GM18861 (cell line): ENCODE measurements at regions not wholly inside any gene's neighbourhood (a gene's known extent, or its start where the extent isn't known, plus 50 kb on each side); places are given as distances from the start of the nearest gene placed in this dataset.
"Not testable (repeated sequence)": the region's sequence is repeated elsewhere in the genome, so short reads cannot be mapped to it uniquely, and the experiment has no call there.

Experiments
- ATAC-seq: cut with Tn5 transposase; IDR thresholded peaks from one replicate; pipeline ENCODE4 v1.9.1; 2021; ENCODE audit not compliant: unreplicated experiment

DNA sequence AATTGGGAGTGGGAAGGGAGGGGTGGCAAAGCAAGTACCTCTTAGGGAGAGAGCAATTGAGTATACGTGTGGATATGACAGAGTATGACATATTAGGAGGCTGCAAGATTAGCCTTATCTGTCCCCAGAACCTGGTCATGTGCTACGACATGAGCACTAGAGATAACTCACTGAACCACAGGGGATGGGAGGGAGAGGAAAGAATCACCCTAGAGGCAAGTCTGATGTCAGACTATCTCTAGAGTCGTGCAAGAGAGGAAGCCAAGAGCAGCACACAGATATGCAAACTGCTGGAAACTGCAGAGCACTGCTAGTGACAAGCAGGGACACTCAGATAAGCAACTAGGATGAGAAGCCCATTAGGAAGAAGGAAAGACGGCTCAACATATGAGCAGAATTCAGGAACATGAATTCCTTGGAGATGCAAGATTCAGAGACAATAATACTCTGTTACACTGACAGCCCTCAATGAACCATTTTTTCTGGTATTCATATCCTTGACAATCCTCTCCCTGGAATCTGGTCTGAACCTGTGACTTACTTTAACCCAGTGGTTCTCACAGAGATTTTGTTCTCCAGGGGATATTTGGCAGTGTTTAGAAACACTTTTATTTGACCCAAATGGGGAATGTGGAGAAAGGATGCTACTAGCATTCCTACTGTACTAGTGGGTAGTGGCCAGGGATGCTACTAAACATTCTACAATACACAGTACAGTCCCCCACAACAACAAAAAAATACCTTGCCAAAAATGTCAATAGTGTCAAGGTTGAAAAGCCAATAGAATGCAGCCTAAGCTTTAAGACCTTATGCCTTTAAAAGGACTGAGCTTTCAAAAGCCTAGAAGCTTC, 84.0 kb upstream of the BMP2K start:
- peak; percentile 77 for ATAC-seq

DNA sequence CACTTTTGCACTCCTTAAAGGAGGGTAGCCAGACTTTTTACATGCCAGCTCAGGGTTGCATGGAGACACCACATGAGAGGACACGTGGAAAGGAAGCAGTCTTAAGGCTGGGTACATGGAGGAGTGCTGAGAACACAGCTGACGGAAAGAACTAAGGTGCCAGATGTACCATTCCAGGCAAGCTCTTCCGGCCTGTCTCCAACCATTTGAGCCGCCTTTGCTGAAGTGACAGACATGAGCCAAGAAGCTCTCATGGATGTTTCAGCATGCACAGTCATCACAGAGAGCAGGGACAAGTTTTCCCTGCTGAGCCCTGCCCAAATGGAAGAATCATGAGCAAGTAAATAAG, 83.4 kb upstream of the BMP2K start:
- no peak for ATAC-seq

DNA sequence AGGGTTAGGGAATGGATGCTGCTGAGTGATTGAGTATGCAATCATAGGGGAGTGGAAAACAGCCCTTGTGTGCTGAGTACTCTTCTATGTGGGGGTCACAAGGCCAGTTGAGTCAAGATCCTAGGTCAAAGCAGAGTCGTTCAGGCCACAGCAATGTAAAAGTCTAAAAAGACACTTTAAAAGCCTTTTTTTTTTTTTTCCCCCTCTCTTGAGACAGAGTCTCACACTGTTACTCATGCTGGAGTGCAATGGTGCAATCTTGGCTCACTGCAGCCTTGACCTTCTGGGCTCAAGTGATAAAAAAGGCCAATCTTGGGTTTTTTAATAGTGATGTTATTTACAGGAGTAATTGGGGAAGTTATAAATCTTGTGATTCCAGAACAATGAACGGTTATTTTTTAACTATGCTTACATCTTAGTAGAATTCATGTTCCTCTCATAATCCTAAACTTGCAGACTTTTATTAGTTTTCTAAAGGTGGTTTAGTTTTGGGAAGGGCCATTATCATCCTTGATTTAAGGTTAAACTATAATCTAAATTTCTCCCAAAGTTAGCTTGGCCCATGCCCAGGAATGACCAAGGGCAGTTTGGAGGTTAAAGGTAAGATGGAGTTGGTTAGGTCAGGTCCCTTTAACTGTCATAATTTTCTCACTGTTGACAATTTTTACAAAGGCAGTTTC, 82.2 kb upstream of the BMP2K start:
- no peak for ATAC-seq

DNA sequence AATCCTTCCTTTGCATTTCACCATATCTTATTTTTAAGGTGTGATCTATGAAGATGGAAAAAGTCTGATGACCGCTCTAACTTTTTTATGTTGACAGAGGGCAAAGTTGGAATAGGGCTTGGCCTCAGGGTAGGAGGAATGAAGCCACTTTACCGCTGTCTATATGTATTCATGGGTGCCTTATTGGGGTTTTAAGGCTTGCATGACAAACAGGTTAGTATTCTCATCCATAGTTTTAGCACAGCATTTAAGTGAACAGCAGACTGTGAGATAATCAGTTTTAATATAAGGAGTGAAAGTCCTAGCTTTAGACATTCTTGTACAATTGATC, 81.7 kb upstream of the BMP2K start:
- no peak for ATAC-seq

DNA sequence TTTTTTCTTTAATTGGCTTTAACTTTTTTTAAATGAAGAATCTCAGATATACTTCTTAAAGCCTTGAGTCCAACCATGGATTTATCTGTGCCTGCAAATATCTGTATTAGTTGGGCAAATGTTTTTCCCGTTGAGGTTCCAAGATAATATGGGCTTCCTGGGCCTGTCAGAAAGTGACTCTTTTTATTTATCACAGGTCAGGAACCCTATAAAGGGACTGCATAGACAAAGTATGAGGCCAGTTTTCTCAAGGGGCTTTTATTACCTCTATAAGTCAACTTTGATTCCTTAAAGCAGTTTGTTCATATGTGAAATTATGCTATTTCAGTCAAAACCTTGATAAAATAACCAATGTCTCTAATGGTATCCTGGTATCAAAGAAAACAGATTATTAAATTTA, 80.2 kb upstream of the BMP2K start:
- no peak for ATAC-seq

DNA sequence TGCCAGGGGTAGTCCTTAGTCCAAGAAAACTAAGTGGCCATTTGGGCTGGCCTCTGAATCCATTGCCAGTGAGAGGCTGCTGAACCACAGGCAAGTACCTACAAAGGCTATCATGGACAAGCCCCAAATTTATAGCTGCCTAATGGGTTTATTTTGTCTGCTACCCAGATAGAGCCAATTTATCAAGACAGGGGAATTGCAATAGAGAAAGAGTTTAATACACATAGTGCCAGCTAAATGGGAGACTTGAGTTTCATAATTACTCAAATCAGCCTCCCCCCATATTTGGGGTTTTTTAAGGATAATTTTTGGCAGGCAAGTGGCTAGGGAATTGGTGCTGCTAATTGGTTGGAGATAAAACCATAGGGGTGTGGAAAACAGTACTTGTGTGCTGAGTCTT, 73.1 kb upstream of the BMP2K start:
- ATAC-seq, result no peak

DNA sequence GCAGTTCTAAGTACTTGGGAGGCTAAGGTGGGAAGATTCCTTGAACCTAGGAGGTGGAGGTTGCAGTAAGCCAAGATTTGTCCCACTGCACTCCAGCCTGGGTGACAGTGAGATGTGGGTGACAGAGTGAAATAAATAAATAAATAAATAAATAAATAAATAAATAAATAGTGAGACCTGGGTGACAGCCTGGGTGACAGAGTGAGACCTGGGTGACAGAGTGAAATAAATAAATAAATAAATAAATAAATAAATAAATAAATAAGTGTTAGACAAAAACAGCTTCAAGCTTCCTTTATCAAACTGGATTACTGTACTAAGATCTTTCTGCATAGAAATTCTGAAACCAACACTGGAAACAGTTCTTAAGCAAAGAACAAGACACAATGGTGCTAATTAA, 71.8 kb upstream of the BMP2K start:
- ATAC-seq, result no peak

DNA sequence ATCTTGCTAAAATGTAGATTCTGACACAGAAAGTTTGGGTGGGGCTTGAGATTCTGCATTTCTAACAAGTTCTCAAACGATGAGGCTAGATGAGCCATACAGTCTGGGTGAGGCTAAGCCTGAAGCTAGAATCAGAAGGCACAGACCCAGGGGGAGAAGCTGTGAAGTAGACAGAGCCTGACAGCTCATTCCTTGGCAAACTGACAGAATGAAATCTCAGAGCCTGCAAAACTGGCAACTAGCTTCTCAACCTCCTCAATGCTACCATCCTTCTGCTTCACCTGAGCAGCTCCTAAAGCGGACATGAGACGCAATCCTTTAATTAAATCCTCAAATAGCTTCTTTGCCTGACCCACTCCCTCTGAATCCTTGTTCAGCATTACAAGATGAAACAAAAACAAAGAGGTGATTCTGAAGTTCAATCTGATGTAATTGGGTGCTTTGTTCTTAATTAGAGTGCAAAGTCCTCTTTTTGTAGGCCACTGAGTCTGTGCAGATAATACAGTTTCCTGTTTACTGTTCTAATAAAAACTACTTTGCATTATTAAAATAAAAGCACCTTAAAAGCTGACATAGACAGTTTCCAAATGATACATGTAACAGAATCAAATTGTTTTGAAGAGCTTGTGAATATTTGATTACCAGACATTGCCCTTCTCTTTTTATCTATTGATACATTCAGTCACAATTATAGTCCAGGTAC, 71.0 kb upstream of the BMP2K start:
- no peak for ATAC-seq

DNA sequence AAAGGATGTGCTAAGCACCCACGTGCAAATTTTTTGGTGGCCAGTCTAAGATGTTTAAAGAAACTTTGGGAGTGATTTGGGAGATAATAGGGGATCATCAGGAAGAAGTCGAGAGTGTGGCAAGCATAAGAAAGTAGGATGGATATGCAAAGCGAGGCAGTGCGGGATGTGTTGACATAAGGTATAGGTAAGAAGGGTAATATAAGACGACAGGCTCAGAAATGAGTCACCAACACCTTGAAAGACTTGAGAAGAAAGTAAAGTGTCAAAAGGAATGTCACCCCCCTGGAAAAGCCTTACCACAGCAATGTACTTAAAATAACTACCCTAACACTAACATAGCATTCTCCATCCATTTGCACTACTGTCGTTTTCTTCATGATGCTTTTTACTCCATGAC, 69.8 kb upstream of the BMP2K start:
- ATAC-seq, result no peak

DNA sequence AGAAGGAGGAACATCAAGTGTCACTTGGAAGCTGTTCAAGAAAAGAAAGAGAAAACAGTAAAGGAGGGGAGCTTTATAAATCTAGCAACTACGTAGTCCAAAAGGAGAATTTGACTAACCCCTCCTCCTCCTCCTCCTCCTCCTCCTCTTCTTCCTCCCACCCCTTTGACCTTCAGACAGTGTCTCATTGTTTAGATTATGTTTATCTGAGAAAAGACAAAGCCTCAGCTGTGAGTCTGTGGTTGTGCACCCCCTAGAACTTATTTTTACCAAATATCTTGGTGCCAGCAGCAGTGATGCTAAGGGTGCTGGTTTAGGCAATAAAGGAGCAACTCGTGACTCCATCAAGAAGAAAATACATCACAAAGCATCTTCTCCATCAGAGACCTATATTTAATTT, 68.9 kb upstream of the BMP2K start:
- ATAC-seq, result peak; percentile 26

DNA sequence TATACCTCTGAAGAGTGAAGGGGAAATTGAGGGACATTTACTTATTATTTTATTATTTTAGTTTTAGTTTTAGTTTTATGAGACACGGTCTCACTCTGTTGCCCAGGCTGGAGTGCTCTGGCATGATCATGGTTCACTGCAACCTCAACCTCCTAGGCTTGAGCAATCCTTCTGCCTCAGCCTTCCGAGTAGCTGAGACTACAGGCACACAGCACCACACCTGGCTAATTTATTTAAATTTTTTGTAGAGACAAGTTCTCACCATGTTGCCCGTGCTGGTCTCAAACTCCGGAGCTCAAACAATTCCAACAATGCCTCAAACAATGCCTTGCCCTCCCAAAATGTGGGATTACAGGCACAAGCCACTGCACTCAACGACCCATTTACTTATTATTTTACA, 68.4 kb upstream of the BMP2K start:
- ATAC-seq, result peak; percentile 41

DNA sequence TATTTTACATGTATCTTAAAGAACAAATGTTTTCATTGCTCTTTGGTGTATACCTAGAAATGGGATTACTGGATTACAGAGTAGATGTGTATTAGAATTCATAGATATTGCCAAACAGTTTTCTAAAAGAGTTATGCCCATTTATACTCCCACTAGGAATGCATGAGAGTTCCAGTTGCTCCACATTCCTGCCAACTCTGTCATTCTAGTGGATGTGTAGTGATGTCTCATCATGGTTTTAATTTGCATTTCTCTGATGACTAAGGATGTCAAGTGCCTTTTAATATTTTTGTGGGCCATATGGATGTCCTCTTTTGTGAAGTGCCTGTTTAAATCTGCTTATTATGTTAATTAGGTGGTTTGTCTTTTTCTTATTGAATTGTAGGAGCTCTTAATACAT, 65.6 kb upstream of the BMP2K start:
- no peak for ATAC-seq

DNA sequence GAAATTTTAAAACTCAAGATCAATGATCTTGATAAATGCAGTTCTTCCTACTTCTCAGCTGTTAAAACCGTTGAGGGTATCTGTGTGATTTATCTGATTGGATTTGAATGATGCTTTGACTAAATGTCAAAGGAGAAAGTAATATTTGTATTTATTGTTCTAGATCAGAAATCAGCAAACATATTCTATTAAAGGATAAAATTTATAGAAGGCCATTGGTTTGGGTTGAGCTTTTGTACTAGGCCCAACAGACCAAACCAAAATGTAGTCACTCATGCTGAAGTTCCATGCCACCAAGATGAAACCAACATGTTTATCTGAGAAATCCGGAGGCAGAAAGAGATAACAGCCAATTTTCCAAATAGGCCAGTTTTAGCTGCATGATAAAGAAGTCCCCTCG, 64.5 kb upstream of the BMP2K start:
- ATAC-seq, result no peak

DNA sequence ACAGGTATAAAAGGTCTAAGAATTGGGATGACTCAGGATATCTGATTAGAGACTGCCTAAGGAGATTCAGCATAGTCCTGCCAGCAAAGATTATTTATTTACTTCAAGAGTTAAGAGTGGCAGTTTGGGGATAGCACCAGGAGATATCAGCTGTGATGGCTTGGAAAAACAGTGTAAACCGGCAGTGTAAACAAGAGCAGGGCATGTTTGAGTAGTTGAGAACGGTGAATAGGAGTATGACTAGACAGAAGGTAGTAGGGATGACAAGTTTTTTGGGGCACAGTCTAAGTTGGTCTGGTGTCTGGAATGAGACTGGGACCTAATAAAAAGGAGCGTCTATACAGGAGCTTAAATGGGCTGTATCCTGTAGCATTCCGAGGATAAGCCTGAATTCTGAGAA, 61.6 kb upstream of the BMP2K start:
- not testable (repeated sequence) for ATAC-seq

DNA sequence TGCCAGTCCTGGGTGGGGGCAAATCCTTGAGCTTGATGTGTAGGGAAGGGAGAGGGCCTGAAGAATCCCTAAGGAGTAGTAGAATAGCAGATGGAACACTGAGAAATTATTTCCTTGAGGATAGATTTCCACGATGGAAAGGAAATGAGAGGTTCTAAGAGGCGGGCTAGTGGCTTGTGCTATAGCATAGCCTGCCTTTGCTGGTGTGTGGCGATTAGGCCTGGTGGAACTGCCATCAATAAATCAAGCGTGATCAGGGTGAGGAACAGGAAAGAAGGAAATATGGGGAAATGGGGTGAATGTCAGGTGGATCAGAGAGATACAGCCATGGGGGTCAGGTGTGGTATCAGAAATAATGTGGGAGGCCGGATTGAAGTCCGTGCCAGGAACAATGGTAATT, 60.8 kb upstream of the BMP2K start:
- ATAC-seq, result not testable (repeated sequence)

DNA sequence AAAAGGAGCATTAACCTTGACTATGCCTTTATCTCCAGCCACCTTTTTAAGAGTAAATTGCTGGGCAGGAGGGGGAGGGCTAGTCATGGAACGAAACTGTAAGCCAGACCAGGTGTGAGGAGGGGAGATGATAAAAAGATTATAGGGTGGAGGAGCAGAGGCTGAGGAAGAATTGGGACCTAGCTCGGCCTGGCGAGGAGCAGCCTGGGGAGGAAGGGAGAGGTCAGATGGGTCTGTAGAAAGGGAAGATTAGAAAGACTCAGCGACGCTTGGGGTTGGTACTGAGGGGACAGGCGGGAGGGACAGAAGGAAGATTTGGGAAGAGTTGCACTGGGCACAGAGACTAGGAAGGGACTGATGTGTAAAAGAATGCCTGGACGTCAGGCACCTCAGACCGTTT, 58.4 kb upstream of the BMP2K start:
- ATAC-seq, result not testable (repeated sequence)

DNA sequence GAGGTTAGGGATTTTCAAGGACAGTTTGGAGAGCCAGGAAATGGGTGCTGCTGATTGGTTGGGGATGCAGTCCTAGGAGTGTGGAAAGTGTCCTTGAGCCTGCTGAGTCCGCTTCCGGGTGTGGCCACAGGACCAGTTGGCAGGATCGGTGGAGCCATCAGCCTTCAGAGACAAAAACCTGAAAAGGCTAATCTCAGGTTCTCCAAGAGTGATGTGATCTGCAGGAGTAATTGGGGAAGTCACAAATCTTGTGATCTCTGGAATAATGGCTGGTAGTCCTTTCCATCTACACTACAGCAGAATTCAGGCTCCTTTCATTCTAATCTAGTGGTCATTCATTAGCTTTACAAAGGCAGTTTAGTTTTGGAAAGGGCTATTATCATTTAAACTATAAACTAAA, 55.9 kb upstream of the BMP2K start:
- ATAC-seq, result no peak

DNA sequence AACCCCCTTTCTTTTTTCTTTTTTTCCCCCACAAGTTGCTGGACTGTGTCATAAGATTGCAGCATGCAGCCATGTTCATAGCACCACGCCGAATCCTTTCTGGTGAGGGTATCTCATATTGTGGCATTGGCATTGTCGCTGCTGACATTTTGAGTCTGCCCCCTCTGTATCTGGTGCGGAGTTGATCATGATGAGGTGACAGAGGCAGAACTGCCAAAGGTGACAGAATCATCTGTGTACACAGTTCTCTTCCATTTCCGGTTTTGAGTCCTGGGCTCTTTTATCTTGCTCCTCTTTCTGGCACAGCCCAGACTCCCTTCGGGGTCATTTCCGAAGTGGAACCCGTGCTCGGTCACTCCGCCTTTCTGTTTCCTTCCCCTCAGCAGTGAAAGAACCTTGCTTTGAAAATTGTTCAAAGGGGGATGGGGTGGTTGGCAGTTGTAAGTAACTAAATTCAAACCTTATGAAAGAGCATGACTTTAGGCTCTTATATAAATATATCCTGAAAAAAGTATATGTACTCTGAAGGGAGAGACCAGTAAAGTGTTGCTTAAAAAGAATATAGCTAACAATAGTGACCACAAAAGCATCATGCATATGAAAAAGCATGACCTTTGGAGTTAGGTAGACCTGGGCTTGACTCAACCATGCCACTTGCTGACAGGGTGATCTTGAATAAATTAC, 55.0 kb upstream of the BMP2K start:
- peak; percentile 76 for ATAC-seq

DNA sequence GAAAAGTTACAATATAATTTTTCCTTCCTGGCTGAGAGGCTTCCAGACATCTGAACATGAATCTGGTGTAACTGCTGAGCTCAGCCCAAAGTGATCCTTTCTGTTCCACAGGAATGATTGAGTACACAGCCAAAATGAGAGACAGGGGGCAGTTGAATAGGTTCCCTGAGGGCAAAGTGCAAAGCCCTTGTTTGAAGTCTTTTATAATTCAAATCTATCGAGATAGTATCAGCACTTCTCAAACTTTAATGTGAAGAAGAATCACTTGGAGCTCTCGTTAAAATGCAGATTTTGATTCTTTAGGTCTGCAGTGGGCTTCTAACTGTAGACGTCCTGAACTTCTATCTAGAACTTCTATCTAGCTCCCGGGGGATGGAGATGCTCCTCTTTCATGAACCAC, 54.4 kb upstream of the BMP2K start:
- ATAC-seq, result no peak

DNA sequence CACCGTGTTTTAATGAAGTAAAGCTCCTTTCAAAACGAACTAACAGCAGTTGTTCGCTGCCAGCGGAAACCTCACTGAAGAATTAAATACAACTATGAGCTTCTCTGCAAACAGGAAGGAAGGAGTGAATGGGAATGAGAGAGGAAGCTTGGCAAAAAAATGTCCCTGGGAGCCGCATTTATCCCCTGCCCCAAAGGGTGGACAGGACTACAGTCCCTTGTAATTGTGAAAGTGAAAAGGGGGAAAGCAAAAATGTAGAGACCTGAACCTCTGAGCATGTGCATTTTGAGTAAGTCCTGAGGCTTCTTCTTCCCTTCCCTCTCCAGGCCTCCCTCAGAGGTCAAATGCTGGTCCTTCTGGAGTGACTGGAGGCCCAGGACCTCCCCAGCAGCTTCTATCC, 53.8 kb upstream of the BMP2K start:
- no peak for ATAC-seq

DNA sequence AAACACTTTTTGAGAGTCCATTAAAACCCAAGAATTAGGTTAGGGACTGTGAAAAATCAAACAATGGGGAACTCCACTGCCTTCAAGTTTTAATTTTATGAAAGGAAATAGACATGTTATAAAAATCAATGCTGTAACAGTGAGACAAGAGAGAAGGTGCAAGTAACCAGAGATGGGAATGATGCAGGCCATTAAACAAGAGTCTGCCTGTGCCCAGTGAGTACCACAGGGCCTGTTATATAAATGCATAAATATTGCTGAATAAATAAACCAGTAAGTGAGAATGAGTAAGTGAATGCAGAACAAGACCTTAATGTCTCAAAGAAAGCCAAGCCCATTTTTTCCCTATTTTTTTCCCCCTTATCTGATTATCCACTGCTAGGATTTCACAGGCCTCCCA, 53.3 kb upstream of the BMP2K start:
- no peak for ATAC-seq
